ENCODE measurements at regions not wholly inside any gene's neighbourhood (a gene's known extent, or its start where the extent isn't known, plus 50 kb on each side); places are given as distances from the start of the nearest gene placed in this dataset.

GRCh38 chr21:22961258-22961657 lies 1963.0 kb downstream of the NCAM2 start:
- DNase-seq (ENCODE audit: low read depth, low spot score) (no peak), ATAC-seq (no peak)
- Histone ChIP-seq H3K27me3 (ENCODE audit: control insufficient read depth, insufficient read depth, low read length) (no peaks in the 10 kb centered on the region), H3K4me1 (ENCODE audit: control insufficient read depth, insufficient read depth, low read length) (no peaks in the 10 kb centered on the region), H3K36me3 (ENCODE audit: control insufficient read depth, insufficient read depth, low read length) (no peaks in the 10 kb centered on the region), H3K9me3 (ENCODE audit: control insufficient read depth, insufficient read depth, low read depth, low read length) (no peaks in the 10 kb centered on the region), H3K27ac (ENCODE audit: low read length) (no peak overlapping the region), H3K4me3 (ENCODE audit: low read depth in 2 of 2, low read length in 2 of 2) (no peak overlapping the region)
- POLR2A ChIA-PET = no interaction called here
- no TSS peak for BruUV-seq (replicated peaks)
- in situ Hi-C loops (cut with HindIII; ENCODE audit: low pct_unique_long_range_greater_than_20kb, low sequenced_read_pairs) = no loop called here
- intact Hi-C loops (cut with micrococcal nuclease; ENCODE audit: unreplicated experiment) = no loop called here
- CTCF ChIA-PET = no interaction called here
- TF ChIP-seq SIN3A (IDR thresholded peaks at IDR 0.05; ENCODE audit: borderline replicate concordance, insufficient read depth, low read depth, low read length) = no peak
- no peak for TF ChIP-seq POLR2AphosphoS5 (IDR thresholded peaks at IDR 0.05; ENCODE audit: low read depth, low read length)
- TF ChIP-seq, protein P1, sequence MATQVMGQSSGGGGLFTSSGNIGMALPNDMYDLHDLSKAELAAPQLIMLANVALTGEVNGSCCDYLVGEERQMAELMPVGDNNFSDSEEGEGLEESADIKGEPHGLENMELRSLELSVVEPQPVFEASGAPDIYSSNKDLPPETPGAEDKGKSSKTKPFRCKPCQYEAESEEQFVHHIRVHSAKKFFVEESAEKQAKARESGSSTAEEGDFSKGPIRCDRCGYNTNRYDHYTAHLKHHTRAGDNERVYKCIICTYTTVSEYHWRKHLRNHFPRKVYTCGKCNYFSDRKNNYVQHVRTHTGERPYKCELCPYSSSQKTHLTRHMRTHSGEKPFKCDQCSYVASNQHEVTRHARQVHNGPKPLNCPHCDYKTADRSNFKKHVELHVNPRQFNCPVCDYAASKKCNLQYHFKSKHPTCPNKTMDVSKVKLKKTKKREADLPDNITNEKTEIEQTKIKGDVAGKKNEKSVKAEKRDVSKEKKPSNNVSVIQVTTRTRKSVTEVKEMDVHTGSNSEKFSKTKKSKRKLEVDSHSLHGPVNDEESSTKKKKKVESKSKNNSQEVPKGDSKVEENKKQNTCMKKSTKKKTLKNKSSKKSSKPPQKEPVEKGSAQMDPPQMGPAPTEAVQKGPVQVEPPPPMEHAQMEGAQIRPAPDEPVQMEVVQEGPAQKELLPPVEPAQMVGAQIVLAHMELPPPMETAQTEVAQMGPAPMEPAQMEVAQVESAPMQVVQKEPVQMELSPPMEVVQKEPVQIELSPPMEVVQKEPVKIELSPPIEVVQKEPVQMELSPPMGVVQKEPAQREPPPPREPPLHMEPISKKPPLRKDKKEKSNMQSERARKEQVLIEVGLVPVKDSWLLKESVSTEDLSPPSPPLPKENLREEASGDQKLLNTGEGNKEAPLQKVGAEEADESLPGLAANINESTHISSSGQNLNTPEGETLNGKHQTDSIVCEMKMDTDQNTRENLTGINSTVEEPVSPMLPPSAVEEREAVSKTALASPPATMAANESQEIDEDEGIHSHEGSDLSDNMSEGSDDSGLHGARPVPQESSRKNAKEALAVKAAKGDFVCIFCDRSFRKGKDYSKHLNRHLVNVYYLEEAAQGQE (IDR thresholded peaks at IDR 0.05; ENCODE audit: insufficient read depth in 1 of 2, low read depth in 2 of 2, low read length in 1 of 2) = no peak
- TF ChIP-seq TCF7L2 (IDR thresholded peaks at IDR 0.05; ENCODE audit: low read depth, low read length) = no peak
- no peak for TF ChIP-seq CTCF (IDR thresholded peaks at IDR 0.05)

- Histone ChIP-seq H3K27me3 (ENCODE audit: control insufficient read depth, insufficient read depth, low read length) (no peaks in the 10 kb centered on the region), H3K27ac (ENCODE audit: low read length) (no peak overlapping the region), H3K4me3 (ENCODE audit: low read depth in 2 of 2, low read length in 2 of 2) (no peak overlapping the region), H3K9me3 (ENCODE audit: control insufficient read depth, insufficient read depth, low read depth, low read length) (no peaks in the 10 kb centered on the region), H3K4me1 (ENCODE audit: control insufficient read depth, insufficient read depth, low read length) (no peaks in the 10 kb centered on the region), H3K36me3 (ENCODE audit: control insufficient read depth, insufficient read depth, low read length) (no peaks in the 10 kb centered on the region)
- ChIA-PET POLR2A (no interaction called here), CTCF (no interaction called here)
- ATAC-seq (no peak), DNase-seq (ENCODE audit: low read depth, low spot score) (no peak)
- intact Hi-C loops (cut with micrococcal nuclease; ENCODE audit: unreplicated experiment) = no loop called here
- no TSS peak for BruUV-seq (replicated peaks)
- TF ChIP-seq CTCF (IDR thresholded peaks at IDR 0.05) (no peak), SIN3A (IDR thresholded peaks at IDR 0.05; ENCODE audit: borderline replicate concordance, insufficient read depth, low read depth, low read length) (no peak), TCF7L2 (IDR thresholded peaks at IDR 0.05; ENCODE audit: low read depth, low read length) (no peak), POLR2AphosphoS5 (IDR thresholded peaks at IDR 0.05; ENCODE audit: low read depth, low read length) (no peak)
- TF ChIP-seq, protein P1 (IDR thresholded peaks at IDR 0.05; ENCODE audit: insufficient read depth in 1 of 2, low read depth in 2 of 2, low read length in 1 of 2) = no peak
- in situ Hi-C loops (cut with HindIII; ENCODE audit: low pct_unique_long_range_greater_than_20kb, low sequenced_read_pairs) = no loop called here
Measured at GRCh38 chr21:22965455-22966135, 1967.4 kb downstream of the NCAM2 start.

Measured in Panc1 (cell line).